H1 (cell line): ENCODE measurements at regions not wholly inside any gene's neighbourhood (a gene's known extent, or its start where the extent isn't known, plus 50 kb on each side); places are given as distances from the start of the nearest gene placed in this dataset.

Source experiments
- CTCF ChIA-PET: fragments of 300-600 bp; sonication (Branson Sonifier 250); formaldehyde crosslinking; loops from one replicate; lab custom pipeline; 2021; ENCODE audit not compliant: partially characterized antibody; lab: Charles Lee
- POLR2A ChIA-PET: fragments of 300-600 bp; sonication (Branson Sonifier 250); formaldehyde crosslinking; loops from one replicate; lab custom pipeline; 2021; ENCODE audit warnings: inconsistent platforms; ENCODE audit not compliant: partially characterized antibody; lab: Charles Lee
- DNase-seq, 2 experiments: peaks; one replicate each; pipeline versions ENCODE4 v3.0.0 to v3.0.0-alpha.2; 2010 to 2022; ENCODE audit warnings: low spot score in 2 of 2, low read depth in 1 of 2, mixed read lengths in 1 of 2
- FAIRE-seq: peaks from 2 replicates; lab custom pipeline; 2011; peaks lifted over from hg19 to GRCh38; lab: Jason Lieb, UNC
- H2AFZ ChIP-seq: 2 replicates; pipeline ENCODE4 v1.8.1; 2012; ENCODE audit warnings: low read length, inconsistent platforms
- H2AK5ac ChIP-seq: 2 replicates; pipeline ENCODE4 v1.6.1; 2013; ENCODE audit warnings: low read depth, low read length
- H2BK120ac ChIP-seq: replicated peaks from 2 replicates; pipeline ENCODE3; 2013; ENCODE audit warnings: low read depth, low read length, inconsistent platforms
- H2BK12ac ChIP-seq: 2 replicates; pipeline ENCODE4 v1.6.1; 2013; ENCODE audit warnings: low read depth, low read length
- H2BK15ac ChIP-seq: 2 replicates; pipeline ENCODE4 v1.6.1; 2013; ENCODE audit warnings: low read length
- H2BK20ac ChIP-seq: 2 replicates; pipeline ENCODE4 v1.6.1; 2013; ENCODE audit warnings: low read length
- H2BK5ac ChIP-seq: 2 replicates; pipeline ENCODE4 v1.6.1; 2013; ENCODE audit warnings: low read depth, low read length
- H3K14ac ChIP-seq: 2 replicates; pipeline ENCODE4 v1.6.1; 2013; ENCODE audit warnings: inconsistent platforms; ENCODE audit not compliant: insufficient read length
- H3K18ac ChIP-seq: 2 replicates; pipeline ENCODE4 v1.6.1; 2013; ENCODE audit warnings: low read length; ENCODE audit errors: extremely low read depth
- H3K23ac ChIP-seq: 2 replicates; pipeline ENCODE4 v1.6.1; 2013; ENCODE audit warnings: inconsistent platforms; ENCODE audit not compliant: insufficient read length
- H3K23me2 ChIP-seq: 2 replicates; pipeline ENCODE4 v1.6.1; 2013; ENCODE audit warnings: low read depth, low read length
- H3K27ac ChIP-seq: 2 replicates; pipeline ENCODE4 v1.6.1; 2011; ENCODE audit warnings: low read depth, low read length, inconsistent platforms
- H3K27me3 ChIP-seq, 4 experiments: replicated peaks in 1 of 4; 1 replicate in 1 of 4; 2 replicates in 3 of 4; pipeline versions ENCODE4 v1.6.1 to v1.8.1; 2011 to 2013; ENCODE audit warnings: low read length in 3 of 4, mild to moderate bottlenecking in 3 of 4, inconsistent platforms in 2 of 4, mixed read lengths in 2 of 4, moderate library complexity in 1 of 4; ENCODE audit not compliant: control insufficient read depth in 3 of 4, insufficient read depth in 3 of 4; ENCODE audit errors: extremely low read depth in 1 of 4
- H3K36me3 ChIP-seq, 4 experiments: 2 replicates each; pipeline versions ENCODE4 v1.6.1 to v1.8.1; 2011 to 2013; ENCODE audit warnings: mild to moderate bottlenecking in 4 of 4, low read length in 3 of 4, moderate library complexity in 2 of 4, control low read depth in 1 of 4, inconsistent platforms in 1 of 4; ENCODE audit not compliant: insufficient read depth in 4 of 4, control insufficient read depth in 2 of 4
- H3K4ac ChIP-seq: replicated peaks from 2 replicates; pipeline ENCODE3; 2013; ENCODE audit warnings: low read length, low read depth, mixed read lengths, inconsistent platforms; ENCODE audit not compliant: insufficient read length
- H3K4me1 ChIP-seq, 4 experiments: replicated peaks in 1 of 4; 1 replicate in 1 of 4; 2 replicates in 3 of 4; pipeline versions ENCODE4 v1.6.1 to v1.8.1; 2011 to 2013; ENCODE audit warnings: low read length in 3 of 4, inconsistent platforms in 2 of 4, mixed read lengths in 1 of 4; ENCODE audit not compliant: insufficient read depth in 4 of 4, control insufficient read depth in 3 of 4
- H3K4me2 ChIP-seq, 2 experiments: 2 replicates each; pipeline versions ENCODE4 v1.6.1 to v1.8.1; 2011 to 2013; ENCODE audit warnings: low read depth in 2 of 2, low read length in 2 of 2, control low read depth in 1 of 2, inconsistent platforms in 1 of 2, mild to moderate bottlenecking in 1 of 2; ENCODE audit not compliant: insufficient read depth in 1 of 2
- H3K4me3 ChIP-seq, 4 experiments: fragments of 200-600, 300-600 bp in 1 of 4; sonication (generic), shearing (Covaris generic), sonication (Bioruptor Twin) in 1 of 4; 2 replicates each; pipeline versions ENCODE4 v1.5.1 to v1.8.1; 2011 to 2016; ENCODE audit warnings: low read length in 4 of 4, low read depth in 3 of 4, control low read depth in 2 of 4, inconsistent platforms in 2 of 4, mild to moderate bottlenecking in 2 of 4, mixed read lengths in 1 of 4, moderate library complexity in 1 of 4; ENCODE audit not compliant: insufficient read depth in 2 of 4; ENCODE audit errors: extremely low read depth in 1 of 4
- H3K56ac ChIP-seq: replicated peaks from 2 replicates; pipeline ENCODE3; 2013; ENCODE audit warnings: low read depth, mild to moderate bottlenecking, mixed read lengths, low read length, inconsistent platforms; ENCODE audit not compliant: insufficient read length
- H3K79me1 ChIP-seq: 2 replicates; pipeline ENCODE4 v1.6.1; 2013; ENCODE audit warnings: low read depth, low read length, control low read depth
- H3K79me2 ChIP-seq, 2 experiments: 2 replicates each; pipeline versions ENCODE4 v1.6.1 to v1.8.1; 2012 to 2013; ENCODE audit warnings: low read length in 2 of 2, mild to moderate bottlenecking in 2 of 2, inconsistent platforms in 1 of 2; ENCODE audit not compliant: insufficient read depth in 2 of 2, control insufficient read depth in 1 of 2
- H3K9ac ChIP-seq, 4 experiments: replicated peaks in 1 of 4; 1 replicate in 1 of 4; 2 replicates in 3 of 4; pipeline versions ENCODE4 v1.6.1 to v1.8.1; 2011 to 2013; ENCODE audit warnings: low read depth in 3 of 4, low read length in 3 of 4, control low read depth in 2 of 4, mild to moderate bottlenecking in 2 of 4, moderate library complexity in 2 of 4, inconsistent platforms in 1 of 4; ENCODE audit errors: extremely low read depth in 1 of 4
- H3K9me3 ChIP-seq, 2 experiments: 2 replicates each; pipeline versions ENCODE4 v1.6.1 to v1.8.1; 2012 to 2013; ENCODE audit warnings: mild to moderate bottlenecking in 2 of 2, moderate library complexity in 2 of 2, control low read depth in 1 of 2, inconsistent platforms in 1 of 2, low read depth in 1 of 2, low read length in 1 of 2, mixed read lengths in 1 of 2; ENCODE audit not compliant: insufficient read depth in 2 of 2
- H4K20me1 ChIP-seq, 2 experiments: replicated peaks in 1 of 2; 2 replicates each; pipeline versions ENCODE3 to v1.8.1; 2011 to 2013; ENCODE audit warnings: inconsistent platforms in 2 of 2, low read length in 2 of 2, mild to moderate bottlenecking in 1 of 2; ENCODE audit not compliant: insufficient read depth in 2 of 2, control insufficient read depth in 1 of 2
- H4K5ac ChIP-seq: 2 replicates; pipeline ENCODE4 v1.6.1; 2013; ENCODE audit warnings: low read length, low read depth, mixed read lengths, inconsistent platforms; ENCODE audit not compliant: insufficient read length
- H4K8ac ChIP-seq: 2 replicates; pipeline ENCODE4 v1.8.0; 2013; ENCODE audit warnings: mild to moderate bottlenecking, moderate library complexity, low read length, inconsistent platforms; ENCODE audit not compliant: insufficient read depth; ENCODE audit errors: extremely low read depth
- H4K91ac ChIP-seq: replicated peaks from 2 replicates; pipeline ENCODE3; 2013; ENCODE audit warnings: low read length, mixed read lengths, inconsistent platforms; ENCODE audit not compliant: insufficient read length
- GABPA ChIP-seq: IDR thresholded peaks from 2 replicates; pipeline ENCODE4 v1.6.1; 2011; ENCODE audit warnings: mild to moderate bottlenecking, low read length, moderate library complexity, borderline replicate concordance; ENCODE audit not compliant: insufficient read depth
- POLR2A ChIP-seq, 2 experiments: IDR thresholded peaks; 1 replicate in 1 of 2; 2 replicates in 1 of 2; pipeline ENCODE4 v1.6.1; 2011; ENCODE audit warnings: low read depth in 2 of 2, low read length in 2 of 2, mild to moderate bottlenecking in 2 of 2; ENCODE audit errors: control extremely low read depth in 1 of 2
- SIN3A ChIP-seq, 2 experiments: IDR thresholded peaks in 1 of 2; conservative IDR thresholded peaks in 1 of 2; 2 replicates each; pipeline ENCODE4 v1.6.1; 2011 to 2012; ENCODE audit warnings: low read length in 2 of 2, improper control_type of control experiment in 1 of 2, low read depth in 1 of 2, mild to moderate bottlenecking in 1 of 2
- SP1 ChIP-seq: IDR thresholded peaks from 2 replicates; pipeline ENCODE4 v1.6.1; 2011; ENCODE audit warnings: low read depth, low read length
- TEAD4 ChIP-seq: IDR thresholded peaks from 2 replicates; pipeline ENCODE4 v1.6.1; 2012; ENCODE audit warnings: low read depth, low read length, inconsistent platforms, mixed read lengths
- WGBS, 2 experiments: shearing (Covaris generic) in 1 of 2; methylation state at CpG; one replicate each; pipeline versions ENCODE4 v1.1.6 to v1.1.7; 2013 to 2015; ENCODE audit warnings: low lambda C conversion rate in 2 of 2, mixed read lengths in 2 of 2, inconsistent platforms in 1 of 2, low coverage in 1 of 2, missing lambda C conversion rate in 1 of 2; ENCODE audit not compliant: insufficient replicate concordance in 2 of 2, insufficient coverage in 1 of 2, insufficient read length in 1 of 2; ENCODE audit errors: extremely low coverage in 1 of 2, missing lambda C conversion rate in 1 of 2; 5-methylcytosine and 5-hydroxymethylcytosine counted together
- TF ChIP-seq, protein P1 (sequence below): IDR thresholded peaks from 2 replicates; pipeline ENCODE4 v1.6.1; 2012; ENCODE audit warnings: low read length, inconsistent platforms

DNA sequence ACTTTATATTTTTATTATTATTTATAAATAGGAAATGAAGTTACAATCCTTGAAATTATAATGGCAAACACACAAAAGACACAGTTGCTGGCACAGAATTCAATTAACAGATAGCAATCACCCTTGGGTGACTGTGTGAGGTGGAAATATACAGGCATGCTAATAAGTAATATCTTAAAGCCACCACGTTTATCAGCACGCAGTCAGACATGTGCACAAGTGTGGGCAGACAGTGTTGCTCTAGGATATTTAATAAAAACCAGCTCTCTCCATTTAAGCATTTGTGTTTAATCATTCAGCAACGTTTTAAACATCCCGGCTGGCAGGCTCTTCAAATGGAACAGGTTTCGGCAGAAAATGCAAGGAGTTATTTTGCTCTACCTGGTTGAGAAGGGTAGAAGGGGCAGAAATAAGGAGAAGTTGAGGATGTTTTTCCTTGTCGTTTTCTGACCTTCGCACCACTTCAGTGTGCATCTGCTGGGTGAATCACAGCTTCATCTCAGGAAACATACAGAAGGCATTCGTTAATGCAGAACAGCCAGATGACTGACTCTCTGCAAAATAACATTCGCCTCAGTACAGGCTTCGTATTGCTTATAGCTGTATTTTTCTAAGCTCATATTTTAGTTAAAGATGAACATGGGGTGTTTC lies 585.1 kb downstream of the QKI start:
- no peak overlapping the region for H2BK12ac ChIP-seq
- FAIRE-seq, result no peak
- H3K56ac ChIP-seq, result no peak overlapping the region
- WGBS, 2 experiments, result 93% methylated on average over 10 of the region's 10 CpGs; no CpG with 5 or more reads in 1 of the 2 experiments
- no peak overlapping the region for H3K14ac ChIP-seq
- H3K4me2 ChIP-seq, result no peak overlapping the region
- H3K4ac ChIP-seq, result no peak overlapping the region
- no peaks in the 10 kb centered on the region for H3K9me3 ChIP-seq
- no peak overlapping the region for H4K5ac ChIP-seq
- H3K23me2 ChIP-seq, result no peaks in the 10 kb centered on the region; the same call in 1 of the 2 replicates
- H4K20me1 ChIP-seq, result no peaks in the 10 kb centered on the region
- no peak overlapping the region for H2BK120ac ChIP-seq
- no peaks in the 10 kb centered on the region for H3K27me3 ChIP-seq
- no peak overlapping the region for H3K27ac ChIP-seq
- no peak overlapping the region for H2BK20ac ChIP-seq
- H3K36me3 ChIP-seq, result no peaks in the 10 kb centered on the region
- H3K79me1 ChIP-seq, result no peaks in the 10 kb centered on the region
- H4K91ac ChIP-seq, result no peak overlapping the region
- no peak overlapping the region for H3K23ac ChIP-seq
- H3K4me1 ChIP-seq, result no peaks in the 10 kb centered on the region
- H2AFZ ChIP-seq, result 0 out of 2 replicates have a peak overlapping the region, but pooled peaks have one; percentile 22
- no peaks in the 10 kb centered on the region for H3K79me2 ChIP-seq
- CTCF ChIA-PET, result no interaction called here
- POLR2A ChIA-PET, result no interaction called here
- no peak overlapping the region for H2AK5ac ChIP-seq
- no peak overlapping the region for H3K9ac ChIP-seq
- no peak overlapping the region for H2BK5ac ChIP-seq
- no peak overlapping the region for H3K4me3 ChIP-seq
- H4K8ac ChIP-seq, result no peak overlapping the region
- no peak overlapping the region for H3K18ac ChIP-seq
- H2BK15ac ChIP-seq, result no peak overlapping the region
- DNase-seq, result no peak
- TF ChIP-seq TEAD4, result no peak
- no peak for TF ChIP-seq SP1
- TF ChIP-seq POLR2A (IDR thresholded peaks at IDR 0.05; ENCODE audit: control extremely low read depth in 1 of 2, low read depth in 2 of 2, low read length in 2 of 2), result no peak
- TF ChIP-seq SIN3A (conservative IDR thresholded peaks at IDR 0.05 in 1 of 2, IDR thresholded peaks at IDR 0.05 in 1 of 2; ENCODE audit: low read depth in 1 of 2, low read length in 2 of 2), result no peak
- TF ChIP-seq GABPA, result no peak
- TF ChIP-seq, protein P1, sequence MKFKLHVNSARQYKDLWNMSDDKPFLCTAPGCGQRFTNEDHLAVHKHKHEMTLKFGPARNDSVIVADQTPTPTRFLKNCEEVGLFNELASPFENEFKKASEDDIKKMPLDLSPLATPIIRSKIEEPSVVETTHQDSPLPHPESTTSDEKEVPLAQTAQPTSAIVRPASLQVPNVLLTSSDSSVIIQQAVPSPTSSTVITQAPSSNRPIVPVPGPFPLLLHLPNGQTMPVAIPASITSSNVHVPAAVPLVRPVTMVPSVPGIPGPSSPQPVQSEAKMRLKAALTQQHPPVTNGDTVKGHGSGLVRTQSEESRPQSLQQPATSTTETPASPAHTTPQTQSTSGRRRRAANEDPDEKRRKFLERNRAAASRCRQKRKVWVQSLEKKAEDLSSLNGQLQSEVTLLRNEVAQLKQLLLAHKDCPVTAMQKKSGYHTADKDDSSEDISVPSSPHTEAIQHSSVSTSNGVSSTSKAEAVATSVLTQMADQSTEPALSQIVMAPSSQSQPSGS, result no peak
